Neural progenitor cell (in vitro differentiated cells): ENCODE measurements at regions not wholly inside any gene's neighbourhood (a gene's known extent, or its start where the extent isn't known, plus 50 kb on each side); places are given as distances from the start of the nearest gene placed in this dataset.

Experiments used
- CTCF ChIP-seq: fragments of 200-600 bp; sonication (generic); IDR thresholded peaks from 2 replicates; pipeline ENCODE4 v1.5.1; 2017; ENCODE audit warnings: antibody characterized with exemption, mild to moderate bottlenecking
- EZH2 ChIP-seq: fragments of 200-600 bp; sonication (generic); IDR thresholded peaks from 2 replicates; pipeline ENCODE4 v1.6.1; 2017; ENCODE audit warnings: antibody characterized with exemption, mild to moderate bottlenecking, moderate library complexity
- EZH2phosphoT487 ChIP-seq: fragments of 200-600 bp; sonication (generic); IDR thresholded peaks from 2 replicates; pipeline ENCODE4 v1.6.1; 2017; ENCODE audit warnings: antibody characterized with exemption

DNA sequence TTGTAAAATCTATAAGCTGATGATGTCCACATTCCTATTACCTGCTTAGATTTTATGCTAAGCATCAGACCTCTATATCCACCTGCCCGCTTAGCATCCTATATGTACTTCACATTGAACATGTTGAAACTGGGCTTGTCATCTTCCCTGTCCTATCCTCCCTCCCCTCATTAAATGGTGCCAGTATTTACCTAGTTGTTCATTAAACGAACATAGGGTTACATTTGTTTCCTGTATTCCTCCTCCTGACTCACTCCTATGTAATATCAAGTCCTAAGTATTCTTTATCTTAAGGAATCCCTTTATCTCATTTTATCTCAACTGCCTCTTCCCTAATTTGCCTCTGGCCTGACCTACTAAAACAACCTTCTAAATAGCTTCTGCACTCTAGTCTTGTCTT lies 177.8 kb upstream of the MEF2C start:
- TF ChIP-seq CTCF (no peak), EZH2 (no peak), EZH2phosphoT487 (no peak)
